GM12874 (cell line): ENCODE measurements at regions not wholly inside any gene's neighbourhood (a gene's known extent, or its start where the extent isn't known, plus 50 kb on each side); places are given as distances from the start of the nearest gene placed in this dataset.

Experiments used
- CTCF ChIP-seq: IDR thresholded peaks from 2 replicates; pipeline ENCODE4 v1.5.1; 2011; ENCODE audit warnings: low read depth, mild to moderate bottlenecking, control low read depth, low read length, moderate library complexity; ENCODE audit not compliant: insufficient read depth

GRCh38 chr20:19930426-19930825 is 86.7 kb upstream of the NAA20 start:
- no peak for TF ChIP-seq CTCF

GRCh38 chr20:19932170-19932667 is 84.9 kb upstream of the NAA20 start:
- no peak for TF ChIP-seq CTCF

- no peak for TF ChIP-seq CTCF
These were observed 82.2 kb upstream of the NAA20 start for GRCh38 chr20:19934792-19935491.

- no peak for TF ChIP-seq CTCF
These were observed 81.3 kb upstream of the NAA20 start for GRCh38 chr20:19935842-19936241.

GRCh38 chr20:19936466-19937200 is 80.5 kb upstream of the NAA20 start:
- TF ChIP-seq CTCF = no peak

DNA sequence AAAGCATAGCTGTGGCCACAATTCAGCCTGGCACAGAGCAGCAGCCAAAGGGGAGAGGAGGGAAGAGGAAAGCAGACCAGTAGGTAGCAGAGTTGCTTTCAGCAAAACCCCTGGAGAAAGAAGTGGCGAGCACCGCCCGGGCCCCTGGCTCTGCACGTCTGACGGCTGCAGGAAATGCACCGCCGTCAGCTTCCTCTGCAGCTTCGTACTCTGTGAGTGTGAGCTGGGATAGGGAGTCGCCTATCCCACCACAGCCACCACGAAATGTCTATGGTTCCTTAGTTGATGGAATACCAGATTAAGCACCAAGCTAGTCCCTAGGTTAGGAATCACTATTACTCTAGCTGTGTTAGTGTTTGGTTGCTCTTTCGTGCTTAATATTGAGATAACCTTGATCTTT is 79.9 kb upstream of the NAA20 start:
- TF ChIP-seq CTCF = no peak

DNA sequence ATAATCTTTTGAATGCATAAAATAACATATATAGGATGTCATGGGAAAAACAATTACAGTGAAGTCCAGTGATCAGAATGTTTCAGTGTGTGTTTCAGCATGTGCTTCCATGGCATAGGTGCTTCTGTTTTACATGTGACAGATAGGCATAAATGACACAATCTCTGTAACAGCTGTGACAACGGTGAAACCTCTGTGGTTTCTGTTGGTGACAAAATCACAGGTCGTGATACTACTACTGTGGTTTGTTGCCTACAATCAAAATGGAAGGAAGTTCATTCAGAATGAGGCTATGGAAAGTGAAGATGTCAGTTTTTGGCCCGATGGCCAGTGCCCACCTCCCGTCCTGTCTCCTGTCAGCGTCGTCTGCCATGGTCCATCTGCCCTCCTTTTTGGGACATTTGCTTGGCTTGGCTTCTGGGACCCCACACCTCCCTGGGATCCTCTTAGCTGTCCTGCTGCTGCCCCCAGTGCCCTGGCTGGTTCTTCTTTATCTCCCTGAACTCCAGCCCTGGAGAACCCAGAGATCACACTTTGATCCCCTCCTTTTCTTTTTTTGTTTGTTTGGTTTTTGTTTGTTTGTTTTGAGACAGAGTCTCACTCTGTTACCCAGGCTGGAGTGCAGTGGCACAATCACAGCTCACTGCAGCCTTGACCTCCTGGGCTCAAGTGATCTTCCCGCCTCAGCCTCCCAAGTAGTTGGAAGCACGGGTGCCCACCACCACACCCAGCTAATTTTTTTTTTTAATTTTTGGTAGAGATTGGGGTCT is 79.3 kb upstream of the NAA20 start:
- no peak for TF ChIP-seq CTCF
